HG02678 (cell line): ENCODE measurements at regions not wholly inside any gene's neighbourhood (a gene's known extent, or its start where the extent isn't known, plus 50 kb on each side); places are given as distances from the start of the nearest gene placed in this dataset.

Experiments used
- ATAC-seq: cut with Tn5 transposase; IDR thresholded peaks from one replicate; pipeline ENCODE4 v1.9.1; 2021; ENCODE audit warnings: mild to moderate bottlenecking, moderate library complexity; ENCODE audit not compliant: unreplicated experiment

- no peak for ATAC-seq
These were observed 384.6 kb downstream of the MATN1 start for GRCh38 chr1:30338765-30339164.

- no peak for ATAC-seq
These were observed 386.1 kb downstream of the MATN1 start for GRCh38 chr1:30337324-30337620.

GRCh38 chr1:30336550-30337323, 386.6 kb downstream of the MATN1 start:
- no peak for ATAC-seq

- no peak for ATAC-seq
These were observed 387.4 kb downstream of the MATN1 start for GRCh38 chr1:30335997-30336390.

DNA sequence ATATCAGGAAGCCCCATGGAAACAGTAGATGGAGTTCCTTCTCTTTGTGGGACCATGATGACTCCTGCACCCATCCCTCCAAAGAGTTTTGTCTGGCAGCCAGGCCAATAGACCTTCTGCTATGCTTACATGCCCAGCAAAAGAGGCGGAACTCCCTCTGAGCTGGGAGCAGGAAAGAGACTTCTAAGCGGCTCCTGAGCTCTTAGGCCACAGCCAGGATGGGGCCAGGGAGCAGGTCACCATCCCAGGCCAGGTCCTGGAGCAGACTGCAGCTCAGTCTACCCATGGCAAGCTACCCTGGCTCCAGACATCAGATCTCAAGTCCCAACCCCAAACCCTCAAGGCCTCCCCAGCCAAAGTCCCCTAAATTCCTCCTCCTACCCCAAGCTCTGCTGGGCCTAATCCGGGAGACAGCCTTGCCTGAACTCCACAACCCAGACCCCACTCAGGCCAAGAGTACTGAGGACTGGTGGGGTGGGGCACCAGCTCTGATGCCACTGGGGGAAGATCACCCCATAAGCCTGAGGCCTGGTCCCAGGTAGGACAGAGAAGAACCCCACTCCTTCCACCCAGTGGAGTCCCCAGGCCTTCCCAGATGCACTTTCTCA, 387.9 kb downstream of the MATN1 start:
- no peak for ATAC-seq

DNA sequence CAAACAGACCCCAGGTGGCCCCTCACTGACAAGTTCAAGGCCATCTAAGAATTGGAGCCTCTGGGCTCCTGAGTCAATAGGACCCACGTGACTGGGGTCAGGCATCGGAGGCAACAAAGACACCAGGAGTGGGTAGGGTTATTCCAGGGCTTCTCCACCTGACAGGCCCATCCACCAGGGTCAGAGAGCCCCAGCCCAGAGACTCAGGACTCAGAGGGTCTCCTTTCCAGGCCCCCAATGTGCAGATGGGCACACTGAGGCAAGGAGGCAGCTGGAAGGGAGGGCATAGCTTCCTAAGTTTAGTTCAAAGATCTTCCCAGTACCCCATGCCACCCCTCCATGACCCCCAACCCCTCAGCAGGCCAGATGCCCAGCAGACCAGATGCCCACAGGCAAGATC, 388.6 kb downstream of the MATN1 start:
- ATAC-seq = no peak

GRCh38 chr1:30332116-30333094, 391.0 kb downstream of the MATN1 start:
- no peak for ATAC-seq

GRCh38 chr1:30331415-30332065, 391.8 kb downstream of the MATN1 start:
- ATAC-seq = no peak

DNA sequence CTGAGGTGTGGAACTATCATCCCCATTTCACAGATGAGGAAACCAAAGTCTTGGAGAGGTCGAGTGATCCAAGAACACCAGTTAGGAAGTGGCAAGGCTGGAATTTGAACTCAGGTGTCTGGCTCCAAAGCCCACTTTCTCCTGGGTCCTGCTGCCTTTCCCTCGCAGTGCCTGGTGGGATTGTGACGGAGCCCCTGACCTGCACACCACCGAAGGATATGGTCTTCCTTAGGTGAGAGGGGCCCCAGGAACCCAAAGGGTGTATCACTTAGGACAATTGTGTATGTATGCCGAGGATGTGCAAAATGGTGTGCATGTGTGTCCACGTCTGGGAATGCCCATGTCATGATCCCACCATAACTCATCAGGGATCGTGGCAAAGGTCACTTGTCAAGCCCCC, 392.7 kb downstream of the MATN1 start:
- no peak for ATAC-seq

GRCh38 chr1:30329802-30330557, 393.4 kb downstream of the MATN1 start:
- no peak for ATAC-seq

- no peak for ATAC-seq
These were observed 394.1 kb downstream of the MATN1 start for GRCh38 chr1:30329263-30329753.

GRCh38 chr1:30328401-30329262, 394.8 kb downstream of the MATN1 start:
- ATAC-seq = no peak

- no peak for ATAC-seq
These were observed 395.4 kb downstream of the MATN1 start for GRCh38 chr1:30328100-30328370.

GRCh38 chr1:30327370-30328099, 395.9 kb downstream of the MATN1 start:
- no peak for ATAC-seq

- no peak for ATAC-seq
These were observed 397.4 kb downstream of the MATN1 start for GRCh38 chr1:30325999-30326398.

DNA sequence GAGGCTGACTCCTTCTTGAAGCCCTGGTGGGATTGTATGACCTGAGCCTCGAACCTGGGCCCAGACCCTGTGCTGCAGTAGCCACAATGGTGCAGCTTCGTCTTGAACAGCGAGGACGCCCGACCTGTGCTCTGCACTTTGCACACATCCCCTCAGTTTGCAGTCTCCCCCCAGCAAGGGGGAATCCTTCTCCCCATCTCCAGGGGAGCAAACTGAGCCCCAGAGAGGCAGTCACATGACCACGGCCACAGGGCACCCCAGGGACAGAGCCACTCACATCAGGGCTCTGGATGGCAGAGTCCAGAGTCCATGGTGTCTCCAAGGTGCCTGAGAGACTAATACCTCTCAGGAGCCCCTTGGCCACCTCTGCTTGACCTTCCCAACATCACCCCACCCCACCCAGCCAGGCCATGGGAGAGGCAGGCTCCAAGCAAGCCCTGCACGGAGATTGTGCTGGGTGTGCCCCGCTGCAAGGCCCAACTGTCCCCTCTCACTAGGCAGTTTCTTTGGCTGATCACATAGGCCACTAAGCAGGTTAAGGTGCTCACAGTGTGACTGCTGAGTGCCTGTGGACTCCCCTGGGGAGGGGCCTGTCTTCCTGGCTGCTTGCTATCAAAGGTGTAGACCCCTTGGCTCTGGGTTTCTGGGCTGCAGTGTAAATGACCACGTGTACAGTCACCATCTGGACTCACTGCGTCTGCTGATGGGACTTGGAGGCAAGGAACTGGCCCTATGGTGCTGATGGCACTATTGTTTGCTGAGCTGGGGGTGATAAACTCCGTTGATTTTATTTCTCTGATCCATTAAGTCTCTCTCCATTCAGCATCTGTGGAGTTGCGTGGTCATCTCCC, 398.1 kb downstream of the MATN1 start:
- ATAC-seq = no peak

GRCh38 chr1:30324251-30325084, 398.9 kb downstream of the MATN1 start:
- ATAC-seq = no peak
